Right lobe of liver (tissue), 6 donors: ENCODE measurements at regions not wholly inside any gene's neighbourhood (a gene's known extent, or its start where the extent isn't known, plus 50 kb on each side); places are given as distances from the start of the nearest gene placed in this dataset.

Experiments
- ATAC-seq, 4 donors: fragments of 200-7000 bp; cut with Tn5 transposase; one replicate each; pipeline ENCODE4 v1.9.1; 2020; ENCODE audit warnings: mild to moderate bottlenecking in 4 of 4, moderate library complexity in 4 of 4
- DNase-seq, 3 donors: peaks; one replicate each; pipeline ENCODE4 v3.0.0-alpha.2; 2020
- H3K27ac ChIP-seq, 3 donors: fragments of 200-600 bp; one replicate each; pipeline ENCODE4 v1.8.0; 2022
- H3K27me3 ChIP-seq, 2 donors: fragments of 200-600 bp; one replicate each; pipeline ENCODE4 v1.8.0; 2022
- H3K36me3 ChIP-seq, 4 donors: fragments of 200-600 bp; sonication (generic) in 1 of 4; one replicate each; pipeline versions ENCODE4 v1.5.1 to v1.8.0; 2017 to 2022; ENCODE audit warnings: control low read depth in 1 of 4
- H3K4me1 ChIP-seq, 4 donors: fragments of 200-600 bp; sonication (generic) in 1 of 4; one replicate each; pipeline versions ENCODE4 v1.5.1 to v1.8.0; 2017 to 2022; ENCODE audit warnings: control low read depth in 1 of 4
- H3K4me3 ChIP-seq, 3 donors: fragments of 200-600 bp; one replicate each; pipeline ENCODE4 v1.8.0; 2022
- H3K9me3 ChIP-seq, 4 donors: fragments of 200-600 bp; sonication (generic) in 1 of 4; one replicate each; pipeline versions ENCODE4 v1.5.1 to v1.8.0; 2017 to 2022; ENCODE audit warnings: control low read depth in 1 of 4
- POLR2A ChIP-seq: fragments of 450-650 bp; IDR thresholded peaks from one replicate; pipeline ENCODE4 v1.6.1; 2017; ENCODE audit warnings: antibody characterized with exemption, mild to moderate bottlenecking
- WGBS: methylation state at CpG from one replicate; pipeline ENCODE4 v1.1.6; 2018; ENCODE audit warnings: low coverage, low lambda C conversion rate; ENCODE audit not compliant: insufficient coverage; ENCODE audit errors: missing lambda C conversion rate; 5-methylcytosine and 5-hydroxymethylcytosine counted together
- intact Hi-C, 2 donors: fragments of 100-400 bp; cut with DNase I; formaldehyde crosslinking; loops; one replicate each; pipeline versions ENCODE4 v1.11.2 to v1.14.1; 2022
- TF ChIP-seq, protein P1 (sequence below), 4 donors: fragments of 200-600 bp in 3 of 4; fragments of 450-650 bp in 1 of 4; IDR thresholded peaks; one replicate each; pipeline versions ENCODE4 v1.5.1 to v1.8.0; 2016 to 2022; ENCODE audit warnings: antibody characterized with exemption in 4 of 4, mild to moderate bottlenecking in 2 of 4
- donor health status: DM: no; HTN: yes; CAD: no.
- donor health status: DM: no; HTN: no; CAD: no.
- donor health status: DM: no; HTN: no; CAD: no.
- donor health status: DM: no; HTN: yes; CAD: no.
- donor health status: DM: no; HTN: yes; CAD: no.

GRCh38 chr1:232509570-232509969, 120.4 kb downstream of the SIPA1L2 start:
- Histone ChIP-seq H3K9me3 (no peaks in the 10 kb centered on the region), H3K27ac (no peak overlapping the region), H3K4me3 (no peak overlapping the region), H3K4me1 (no peaks in the 10 kb centered on the region), H3K36me3 (peaks cover 0 to 4% (median 1%) of the 10 kb centered on the region in 4 donors), H3K27me3 (no peaks in the 10 kb centered on the region)
- ATAC-seq (peak in 1 of 4 donors; percentile 19), DNase-seq (no peak)
- intact Hi-C loops = no loop called here
- TF ChIP-seq, protein P1, sequence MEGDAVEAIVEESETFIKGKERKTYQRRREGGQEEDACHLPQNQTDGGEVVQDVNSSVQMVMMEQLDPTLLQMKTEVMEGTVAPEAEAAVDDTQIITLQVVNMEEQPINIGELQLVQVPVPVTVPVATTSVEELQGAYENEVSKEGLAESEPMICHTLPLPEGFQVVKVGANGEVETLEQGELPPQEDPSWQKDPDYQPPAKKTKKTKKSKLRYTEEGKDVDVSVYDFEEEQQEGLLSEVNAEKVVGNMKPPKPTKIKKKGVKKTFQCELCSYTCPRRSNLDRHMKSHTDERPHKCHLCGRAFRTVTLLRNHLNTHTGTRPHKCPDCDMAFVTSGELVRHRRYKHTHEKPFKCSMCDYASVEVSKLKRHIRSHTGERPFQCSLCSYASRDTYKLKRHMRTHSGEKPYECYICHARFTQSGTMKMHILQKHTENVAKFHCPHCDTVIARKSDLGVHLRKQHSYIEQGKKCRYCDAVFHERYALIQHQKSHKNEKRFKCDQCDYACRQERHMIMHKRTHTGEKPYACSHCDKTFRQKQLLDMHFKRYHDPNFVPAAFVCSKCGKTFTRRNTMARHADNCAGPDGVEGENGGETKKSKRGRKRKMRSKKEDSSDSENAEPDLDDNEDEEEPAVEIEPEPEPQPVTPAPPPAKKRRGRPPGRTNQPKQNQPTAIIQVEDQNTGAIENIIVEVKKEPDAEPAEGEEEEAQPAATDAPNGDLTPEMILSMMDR (IDR thresholded peaks at IDR 0.05) = no peak
- no peak for TF ChIP-seq POLR2A
- 85% methylated on average over 5 of the region's 7 CpGs for WGBS

- 81% methylated on average over 9 of the region's 9 CpGs for WGBS
- ATAC-seq (no peak), DNase-seq (no peak)
- no peaks in the 10 kb centered on the region for H3K9me3 ChIP-seq
- TF ChIP-seq, protein P1 (IDR thresholded peaks at IDR 0.05) = no peak
- TF ChIP-seq POLR2A = no peak
- H3K4me1 ChIP-seq = no peaks in the 10 kb centered on the region
- no peak overlapping the region for H3K4me3 ChIP-seq
- H3K27me3 ChIP-seq = no peaks in the 10 kb centered on the region
- no peak overlapping the region for H3K27ac ChIP-seq
- intact Hi-C loops = no loop called here
- no peaks in the 10 kb centered on the region for H3K36me3 ChIP-seq
These were observed 121.7 kb downstream of the SIPA1L2 start for GRCh38 chr1:232508130-232508701.

GRCh38 chr1:232507571-232507970, 122.4 kb downstream of the SIPA1L2 start:
- H3K27me3 ChIP-seq = no peaks in the 10 kb centered on the region
- no peak for TF ChIP-seq POLR2A
- TF ChIP-seq, protein P1 (IDR thresholded peaks at IDR 0.05) = no peak
- WGBS = 85% methylated on average over 2 of the region's 2 CpGs
- no peak overlapping the region for H3K27ac ChIP-seq
- DNase-seq (no peak), ATAC-seq (no peak)
- no peaks in the 10 kb centered on the region for H3K9me3 ChIP-seq
- H3K4me1 ChIP-seq = no peaks in the 10 kb centered on the region
- H3K4me3 ChIP-seq = no peak overlapping the region
- H3K36me3 ChIP-seq = no peaks in the 10 kb centered on the region
- intact Hi-C loops = no loop called here

GRCh38 chr1:232505884-232506283, 124.0 kb downstream of the SIPA1L2 start:
- no peak for TF ChIP-seq POLR2A
- TF ChIP-seq, protein P1 (IDR thresholded peaks at IDR 0.05) = no peak
- ATAC-seq (no peak), DNase-seq (no peak)
- H3K4me1 ChIP-seq = no peaks in the 10 kb centered on the region
- no peaks in the 10 kb centered on the region for H3K27me3 ChIP-seq
- no peaks in the 10 kb centered on the region for H3K9me3 ChIP-seq
- intact Hi-C loops = no loop called here
- no peak overlapping the region for H3K4me3 ChIP-seq
- no peak overlapping the region for H3K27ac ChIP-seq
- 71% methylated on average over 1 of the region's 2 CpGs for WGBS
- H3K36me3 ChIP-seq = no peaks in the 10 kb centered on the region

DNA sequence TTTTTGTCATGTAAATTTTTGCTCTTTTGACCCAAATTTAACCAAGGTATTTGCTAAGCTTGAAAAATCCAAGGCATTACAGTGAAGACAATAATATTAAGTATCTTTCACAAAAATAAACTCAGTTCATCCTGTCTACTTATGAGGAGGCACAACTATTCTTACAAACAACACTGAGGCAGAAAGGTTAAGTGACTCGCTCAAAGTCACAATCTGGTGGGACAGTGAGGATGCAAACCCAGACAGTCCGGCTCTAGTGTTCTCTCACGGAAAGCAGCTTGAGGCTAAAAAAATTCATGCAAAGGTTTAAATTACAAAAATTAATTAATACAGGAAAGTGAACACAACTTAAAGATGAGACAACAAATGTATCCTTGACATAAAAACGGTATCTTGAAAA, 125.3 kb downstream of the SIPA1L2 start:
- DNase-seq (no peak), ATAC-seq (no peak)
- Histone ChIP-seq H3K27me3 (no peaks in the 10 kb centered on the region), H3K4me3 (no peak overlapping the region), H3K27ac (no peak overlapping the region), H3K36me3 (no peaks in the 10 kb centered on the region), H3K4me1 (no peaks in the 10 kb centered on the region), H3K9me3 (no peaks in the 10 kb centered on the region)
- 96% methylated on average over 4 of the region's 4 CpGs for WGBS
- TF ChIP-seq, protein P1 (IDR thresholded peaks at IDR 0.05) = no peak
- no peak for TF ChIP-seq POLR2A
- intact Hi-C loops = no loop called here
